ENCODE measurements at regions not wholly inside any gene's neighbourhood (a gene's known extent, or its start where the extent isn't known, plus 50 kb on each side); places are given as distances from the start of the nearest gene placed in this dataset.

- no peak overlapping the region for H3K27ac ChIP-seq
Measured at GRCh38 chr12:63090716-63091115, 60.3 kb downstream of the AVPR1A start.

GRCh38 chr12:63086149-63086915, 64.7 kb downstream of the AVPR1A start:
- no peak overlapping the region for H3K27ac ChIP-seq
- TF ChIP-seq ZFX (IDR thresholded peaks at IDR 0.05) (no peak), CTCF (conservative IDR thresholded peaks at IDR 0.05) (no peak)

More at GRCh38 chr12:63090716-63091115, 60.3 kb downstream of the AVPR1A start:
- TF ChIP-seq CTCF (conservative IDR thresholded peaks at IDR 0.05) (no peak), ZFX (IDR thresholded peaks at IDR 0.05) (no peak)

GRCh38 chr12:63085120-63085519, 65.9 kb downstream of the AVPR1A start:
- no peak for TF ChIP-seq CTCF (conservative IDR thresholded peaks at IDR 0.05)
- TF ChIP-seq ZFX (IDR thresholded peaks at IDR 0.05): no peak
- no peak overlapping the region for H3K27ac ChIP-seq

- H3K27ac ChIP-seq: no peak overlapping the region
- TF ChIP-seq CTCF (conservative IDR thresholded peaks at IDR 0.05): no peak
- no peak for TF ChIP-seq ZFX (IDR thresholded peaks at IDR 0.05)
Measured at GRCh38 chr12:63084501-63084900, 66.5 kb downstream of the AVPR1A start.

GRCh38 chr12:63083046-63083445, 68.0 kb downstream of the AVPR1A start:
- H3K27ac ChIP-seq: no peak overlapping the region
- TF ChIP-seq CTCF (conservative IDR thresholded peaks at IDR 0.05): no peak
- TF ChIP-seq ZFX (IDR thresholded peaks at IDR 0.05): no peak

GRCh38 chr12:63079791-63080502, 71.1 kb downstream of the AVPR1A start:
- TF ChIP-seq ZFX (IDR thresholded peaks at IDR 0.05) (no peak), CTCF (conservative IDR thresholded peaks at IDR 0.05) (no peak)

GRCh38 chr12:63078906-63079305, 72.1 kb downstream of the AVPR1A start:
- no peak overlapping the region for H3K27ac ChIP-seq
- TF ChIP-seq ZFX (IDR thresholded peaks at IDR 0.05) (no peak), CTCF (conservative IDR thresholded peaks at IDR 0.05) (no peak)

More at GRCh38 chr12:63079791-63080502, 71.1 kb downstream of the AVPR1A start:
- H3K27ac ChIP-seq: peak overlapping the region; percentile 35; the same call in 1 of the 2 replicates
